Upper lobe of left lung (tissue), 6 donors: ENCODE measurements at regions not wholly inside any gene's neighbourhood (a gene's known extent, or its start where the extent isn't known, plus 50 kb on each side); places are given as distances from the start of the nearest gene placed in this dataset.

Experiments
- ATAC-seq, 2 donors: fragments of 200-7000 bp; cut with Tn5 transposase; one replicate each; pipeline ENCODE4 v1.9.1; 2022; ENCODE audit warnings: mild to moderate bottlenecking in 2 of 2, moderate library complexity in 2 of 2; ENCODE audit not compliant: low FRiP score in 2 of 2
- DNase-seq, 2 donors: peaks; one replicate each; pipeline ENCODE4 v3.0.0-alpha.2; 2019 to 2020
- H3K27ac ChIP-seq, 4 donors: fragments of 200-600 bp; sonication (generic); one replicate each; pipeline ENCODE4 v1.5.1; 2016 to 2019
- H3K27me3 ChIP-seq, 4 donors: fragments of 200-600 bp; sonication (generic); one replicate each; pipeline ENCODE4 v1.5.1; 2017 to 2019
- H3K36me3 ChIP-seq, 4 donors: fragments of 200-600 bp; sonication (generic); one replicate each; pipeline ENCODE4 v1.5.1; 2016 to 2019
- H3K4me1 ChIP-seq, 4 donors: fragments of 200-600 bp; sonication (generic); one replicate each; pipeline ENCODE4 v1.5.1; 2018 to 2019
- H3K4me3 ChIP-seq, 4 donors: fragments of 200-600 bp; sonication (generic); one replicate each; pipeline ENCODE4 v1.5.1; 2017 to 2019; ENCODE audit warnings: mild to moderate bottlenecking in 2 of 4, moderate library complexity in 1 of 4
- H3K9me3 ChIP-seq, 4 donors: fragments of 200-600 bp; sonication (generic); one replicate each; pipeline ENCODE4 v1.5.1; 2018 to 2019
- EP300 ChIP-seq, 4 donors: sonication (generic); formaldehyde crosslinking; IDR thresholded peaks; one replicate each; pipeline ENCODE4 v1.5.1; 2017; ENCODE audit warnings: antibody characterized with exemption in 4 of 4, control low read depth in 2 of 4
- POLR2A ChIP-seq, 4 donors: fragments of 450-650 bp; IDR thresholded peaks; one replicate each; pipeline ENCODE4 v1.5.1; 2016 to 2017; ENCODE audit warnings: antibody characterized with exemption in 4 of 4, mild to moderate bottlenecking in 2 of 4
- POLR2AphosphoS5 ChIP-seq, 2 donors: sonication (generic); formaldehyde crosslinking; IDR thresholded peaks; one replicate each; pipeline ENCODE4 v1.5.1; 2017; ENCODE audit warnings: antibody characterized with exemption in 2 of 2
- whole genome bisulfite sequencing, 2 donors: methylation state at CpG; one replicate each; pipeline ENCODE4 v1.1.5; 2017 to 2018; 5-methylcytosine and 5-hydroxymethylcytosine counted together
- TF ChIP-seq, protein P1 (sequence below), 6 experiments: fragments of 450-650 bp in 4 of 6; fragments of 200-600 bp in 2 of 6; sonication (generic) in 2 of 6; IDR thresholded peaks; one replicate each; pipeline ENCODE4 v1.5.1; 2016 to 2019; ENCODE audit warnings: antibody characterized with exemption in 6 of 6
- donor health status: DM: no; HTN: no; CAD: no; lungs with moderate emphysema.
- donor health status: DM: no; HTN: yes; CAD: no; lungs with severe emphysema.

DNA sequence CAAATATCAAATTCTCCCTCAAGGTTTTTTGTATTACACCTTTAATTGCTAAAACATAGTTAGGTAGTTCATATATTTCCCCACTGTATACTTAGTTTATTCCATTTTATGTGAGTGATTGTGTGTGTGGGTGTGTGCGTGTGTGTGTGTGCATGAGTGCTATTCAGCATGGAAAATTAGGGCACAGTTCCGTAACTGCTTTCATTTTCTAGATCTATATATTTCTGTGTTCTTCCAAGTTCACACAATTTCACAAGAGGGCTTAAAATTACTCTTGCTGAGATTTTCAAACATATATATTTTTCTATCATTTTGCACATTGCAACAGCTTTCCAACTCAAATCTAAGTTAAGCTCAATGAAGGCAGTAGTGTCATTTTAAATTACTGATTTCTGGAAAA is 782.9 kb upstream of the SOX9 start:
- H3K36me3 ChIP-seq: no peaks in the 10 kb centered on the region
- TF ChIP-seq, protein P1, sequence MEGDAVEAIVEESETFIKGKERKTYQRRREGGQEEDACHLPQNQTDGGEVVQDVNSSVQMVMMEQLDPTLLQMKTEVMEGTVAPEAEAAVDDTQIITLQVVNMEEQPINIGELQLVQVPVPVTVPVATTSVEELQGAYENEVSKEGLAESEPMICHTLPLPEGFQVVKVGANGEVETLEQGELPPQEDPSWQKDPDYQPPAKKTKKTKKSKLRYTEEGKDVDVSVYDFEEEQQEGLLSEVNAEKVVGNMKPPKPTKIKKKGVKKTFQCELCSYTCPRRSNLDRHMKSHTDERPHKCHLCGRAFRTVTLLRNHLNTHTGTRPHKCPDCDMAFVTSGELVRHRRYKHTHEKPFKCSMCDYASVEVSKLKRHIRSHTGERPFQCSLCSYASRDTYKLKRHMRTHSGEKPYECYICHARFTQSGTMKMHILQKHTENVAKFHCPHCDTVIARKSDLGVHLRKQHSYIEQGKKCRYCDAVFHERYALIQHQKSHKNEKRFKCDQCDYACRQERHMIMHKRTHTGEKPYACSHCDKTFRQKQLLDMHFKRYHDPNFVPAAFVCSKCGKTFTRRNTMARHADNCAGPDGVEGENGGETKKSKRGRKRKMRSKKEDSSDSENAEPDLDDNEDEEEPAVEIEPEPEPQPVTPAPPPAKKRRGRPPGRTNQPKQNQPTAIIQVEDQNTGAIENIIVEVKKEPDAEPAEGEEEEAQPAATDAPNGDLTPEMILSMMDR (IDR thresholded peaks at IDR 0.05): no peak
- TF ChIP-seq POLR2A (IDR thresholded peaks at IDR 0.05) (no peak), POLR2AphosphoS5 (IDR thresholded peaks at IDR 0.05) (no peak), EP300 (IDR thresholded peaks at IDR 0.05) (no peak)
- peak overlapping the region in 1 of 4 donors; percentile 19 for H3K4me3 ChIP-seq
- ATAC-seq (no peak), DNase-seq (no peak)
- H3K27ac ChIP-seq: no peak overlapping the region
- H3K4me1 ChIP-seq: no peaks in the 10 kb centered on the region
- no peaks in the 10 kb centered on the region for H3K27me3 ChIP-seq
- 51 to 71% methylated on average over 2 of the region's 2 CpGs for WGBS, 2 donors
- H3K9me3 ChIP-seq: no peaks in the 10 kb centered on the region

DNA sequence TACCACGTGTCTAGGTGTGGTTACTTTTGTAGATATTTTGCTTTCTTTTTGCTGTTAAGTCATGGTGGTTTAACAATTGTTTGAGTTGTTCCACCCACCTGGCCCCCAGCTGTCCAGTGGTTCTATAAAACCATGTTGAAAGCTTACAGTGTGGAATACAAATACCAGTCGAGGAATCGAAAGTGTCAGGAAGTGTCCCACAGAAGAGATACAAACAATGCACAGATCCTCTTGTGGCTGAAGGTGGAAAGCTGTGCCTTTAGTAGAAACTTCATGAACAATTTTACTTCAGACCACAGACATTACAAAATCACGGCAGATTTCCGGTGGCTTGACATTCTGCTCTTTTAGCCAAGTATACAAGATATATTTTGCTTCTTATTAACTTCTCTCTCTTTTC is 782.4 kb upstream of the SOX9 start:
- Histone ChIP-seq H3K36me3 (no peaks in the 10 kb centered on the region), H3K27me3 (no peaks in the 10 kb centered on the region), H3K4me3 (peak overlapping the region in 1 of 4 donors; percentile 19), H3K4me1 (no peaks in the 10 kb centered on the region), H3K9me3 (no peaks in the 10 kb centered on the region), H3K27ac (no peak overlapping the region)
- ATAC-seq (no peak), DNase-seq (no peak)
- TF ChIP-seq EP300 (IDR thresholded peaks at IDR 0.05) (no peak), POLR2AphosphoS5 (IDR thresholded peaks at IDR 0.05) (no peak), POLR2A (IDR thresholded peaks at IDR 0.05) (no peak)
- TF ChIP-seq, protein P1 (IDR thresholded peaks at IDR 0.05): no peak
- 33 to 42% methylated on average over 5 of the region's 5 CpGs for WGBS, 2 donors

DNA sequence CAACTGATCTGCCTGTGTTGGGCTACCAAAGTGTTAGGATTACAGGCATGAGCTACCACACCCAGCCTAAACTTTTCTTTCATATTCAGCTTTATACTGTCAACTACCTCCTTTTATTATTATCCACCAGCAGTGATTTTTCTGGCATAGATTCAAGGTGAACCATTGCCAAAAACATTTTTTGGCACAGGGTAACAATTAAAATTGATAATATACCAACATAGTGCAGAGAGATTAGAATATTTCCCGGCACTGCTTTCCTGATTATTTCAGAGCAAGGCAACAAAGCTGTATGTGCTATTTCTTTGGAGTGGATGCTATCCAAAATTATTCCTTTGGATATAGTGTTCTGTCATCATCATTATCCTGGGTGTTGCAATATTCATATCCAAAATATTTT is 781.6 kb upstream of the SOX9 start:
- H3K4me3 ChIP-seq: no peak overlapping the region
- 37 to 57% methylated on average over 1 of the region's 1 CpG for WGBS, 2 donors
- H3K4me1 ChIP-seq: no peaks in the 10 kb centered on the region
- DNase-seq (no peak), ATAC-seq (no peak)
- H3K36me3 ChIP-seq: no peaks in the 10 kb centered on the region
- no peaks in the 10 kb centered on the region for H3K9me3 ChIP-seq
- H3K27me3 ChIP-seq: no peaks in the 10 kb centered on the region
- H3K27ac ChIP-seq: no peak overlapping the region
- TF ChIP-seq, protein P1 (IDR thresholded peaks at IDR 0.05): no peak
- TF ChIP-seq POLR2AphosphoS5 (IDR thresholded peaks at IDR 0.05) (no peak), POLR2A (IDR thresholded peaks at IDR 0.05) (no peak), EP300 (IDR thresholded peaks at IDR 0.05) (no peak)

DNA sequence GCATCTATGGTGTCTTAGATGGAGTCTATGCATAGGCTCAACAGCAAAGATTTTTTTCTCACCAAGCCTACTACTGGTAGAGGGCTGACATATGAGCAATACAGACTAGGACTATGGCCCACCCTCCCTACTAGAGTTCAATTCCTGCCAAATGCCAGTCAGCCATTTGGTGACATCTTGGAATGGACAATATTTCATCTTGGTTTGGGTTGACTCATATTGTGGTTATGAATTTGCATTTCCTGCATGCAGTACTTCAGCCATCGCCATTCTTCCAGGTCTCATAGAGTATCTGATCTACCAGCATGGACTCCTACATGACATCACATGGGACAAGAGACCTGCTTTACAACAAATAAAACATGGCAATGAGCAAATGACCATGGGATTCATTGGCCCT is 778.1 kb upstream of the SOX9 start:
- no peaks in the 10 kb centered on the region for H3K9me3 ChIP-seq
- TF ChIP-seq POLR2A (IDR thresholded peaks at IDR 0.05): no peak
- no peak for TF ChIP-seq POLR2AphosphoS5 (IDR thresholded peaks at IDR 0.05)
- TF ChIP-seq, protein P1 (IDR thresholded peaks at IDR 0.05): no peak
- no peak for TF ChIP-seq EP300 (IDR thresholded peaks at IDR 0.05)
- 80 to 85% methylated on average over 1 of the region's 1 CpG for WGBS, 2 donors
- H3K27me3 ChIP-seq: no peaks in the 10 kb centered on the region
- H3K4me1 ChIP-seq: no peaks in the 10 kb centered on the region
- no peak overlapping the region for H3K27ac ChIP-seq
- ATAC-seq (peak in 1 of 2 donors; percentile 37), DNase-seq (no peak)
- no peaks in the 10 kb centered on the region for H3K36me3 ChIP-seq
- no peak overlapping the region for H3K4me3 ChIP-seq

DNA sequence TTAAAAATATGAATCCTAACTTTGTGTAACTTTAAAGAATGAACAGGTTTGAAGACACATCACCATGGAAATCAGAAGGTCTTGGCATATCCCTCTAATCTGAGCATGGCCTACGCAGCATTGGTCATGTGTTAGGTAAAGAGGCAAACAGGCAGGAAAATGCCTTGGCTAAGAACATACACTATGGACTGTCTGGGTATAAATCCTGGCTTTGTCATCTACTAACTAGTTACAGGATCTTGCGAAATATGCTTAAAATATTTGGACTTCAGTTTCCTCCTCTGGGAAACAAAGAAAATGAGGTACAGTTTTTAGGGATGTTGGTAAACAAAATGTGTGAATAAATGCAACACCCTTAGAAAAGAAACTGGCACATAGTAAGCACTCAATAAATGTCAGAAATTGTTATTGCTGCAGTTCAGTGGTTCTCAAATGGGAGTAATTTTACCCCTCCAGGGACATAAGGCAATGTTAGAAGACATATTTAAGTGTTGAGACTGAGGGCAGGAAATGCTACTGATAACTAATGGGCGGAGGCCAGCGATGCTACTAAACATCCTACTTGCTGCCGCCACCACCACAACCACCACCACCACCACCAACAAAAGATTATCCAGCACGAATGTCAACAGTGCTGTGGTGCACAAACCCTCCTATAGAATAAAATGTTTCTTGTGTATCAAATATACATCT is 770.8 kb upstream of the SOX9 start:
- DNase-seq: no peak
- no peak overlapping the region for H3K4me3 ChIP-seq
- ATAC-seq: no peak
- TF ChIP-seq POLR2AphosphoS5 (IDR thresholded peaks at IDR 0.05): no peak
- no peak for TF ChIP-seq EP300 (IDR thresholded peaks at IDR 0.05)
- TF ChIP-seq, protein P1 (IDR thresholded peaks at IDR 0.05): no peak
- no peak for TF ChIP-seq POLR2A (IDR thresholded peaks at IDR 0.05)
- no peak overlapping the region for H3K27ac ChIP-seq
- no peaks in the 10 kb centered on the region for H3K4me1 ChIP-seq
- no peaks in the 10 kb centered on the region for H3K27me3 ChIP-seq
- WGBS, 2 donors: 78 to 84% methylated on average over 6 of the region's 6 CpGs
- no peaks in the 10 kb centered on the region for H3K9me3 ChIP-seq
- no peaks in the 10 kb centered on the region for H3K36me3 ChIP-seq
